Chondrocyte (in vitro differentiated cells): ENCODE measurements at regions not wholly inside any gene's neighbourhood (a gene's known extent, or its start where the extent isn't known, plus 50 kb on each side); places are given as distances from the start of the nearest gene placed in this dataset.

Experiments used
- DNase-seq: peaks from one replicate; pipeline ENCODE4 v3.0.0; 2021; ENCODE audit warnings: mixed read lengths, low spot score
- H3K27ac Mint-ChIP-seq: one replicate; pipeline ENCODE4 v1.8.0; 2021; ENCODE audit warnings: mild to moderate bottlenecking, moderate library complexity, mixed read lengths; ENCODE audit not compliant: unreplicated experiment
- H3K27me3 Mint-ChIP-seq: 2 replicates; pipeline ENCODE4 v1.8.0; 2021; ENCODE audit warnings: low read depth, mixed read lengths
- H3K36me3 Mint-ChIP-seq: 2 replicates; pipeline ENCODE4 v1.8.0; 2021; ENCODE audit warnings: low read depth, mixed read lengths
- H3K4me1 Mint-ChIP-seq: 2 replicates; pipeline ENCODE4 v1.8.0; 2021; ENCODE audit warnings: low read depth, mild to moderate bottlenecking, mixed read lengths
- H3K4me3 Mint-ChIP-seq: one replicate; pipeline ENCODE4 v1.8.0; 2021; ENCODE audit warnings: mild to moderate bottlenecking, moderate library complexity, mixed read lengths; ENCODE audit not compliant: unreplicated experiment
- H3K9me3 Mint-ChIP-seq: 2 replicates; pipeline ENCODE4 v1.8.0; 2021; ENCODE audit warnings: low read depth, mixed read lengths
- TF ChIP-seq, protein P1 (sequence below): fragments of 200-600 bp; sonication (generic); IDR thresholded peaks from 2 replicates; pipeline ENCODE4 v1.5.0; 2021; ENCODE audit warnings: antibody characterized with exemption, mild to moderate bottlenecking, moderate library complexity

DNA sequence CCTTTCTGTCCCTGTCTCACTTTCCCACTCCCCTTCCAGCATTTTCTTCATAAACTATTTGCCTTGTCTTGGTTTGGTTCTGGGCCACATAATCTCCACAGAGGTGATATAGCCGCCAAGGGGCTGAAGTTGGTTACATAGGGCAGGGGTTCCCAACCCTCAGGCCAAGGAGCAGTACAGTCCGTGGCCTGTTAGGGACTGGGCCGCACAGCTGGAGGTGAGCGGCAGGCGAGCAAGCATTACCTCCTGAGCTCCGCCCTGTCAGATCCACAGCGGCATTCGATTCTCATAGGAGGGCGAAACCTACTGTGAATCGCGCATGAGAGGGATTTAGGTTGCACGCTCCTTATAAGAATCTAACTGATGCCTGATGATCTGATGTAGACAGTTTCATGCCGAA, 80.6 kb upstream of the HIF1A start:
- Mint-ChIP-seq H3K4me3 (no peak overlapping the region), H3K4me1 (peaks cover 54% of the 10 kb centered on the region), H3K36me3 (no peaks in the 10 kb centered on the region), H3K9me3 (no peaks in the 10 kb centered on the region), H3K27ac (no peak overlapping the region), H3K27me3 (no peaks in the 10 kb centered on the region)
- no peak for DNase-seq
- TF ChIP-seq, protein P1, sequence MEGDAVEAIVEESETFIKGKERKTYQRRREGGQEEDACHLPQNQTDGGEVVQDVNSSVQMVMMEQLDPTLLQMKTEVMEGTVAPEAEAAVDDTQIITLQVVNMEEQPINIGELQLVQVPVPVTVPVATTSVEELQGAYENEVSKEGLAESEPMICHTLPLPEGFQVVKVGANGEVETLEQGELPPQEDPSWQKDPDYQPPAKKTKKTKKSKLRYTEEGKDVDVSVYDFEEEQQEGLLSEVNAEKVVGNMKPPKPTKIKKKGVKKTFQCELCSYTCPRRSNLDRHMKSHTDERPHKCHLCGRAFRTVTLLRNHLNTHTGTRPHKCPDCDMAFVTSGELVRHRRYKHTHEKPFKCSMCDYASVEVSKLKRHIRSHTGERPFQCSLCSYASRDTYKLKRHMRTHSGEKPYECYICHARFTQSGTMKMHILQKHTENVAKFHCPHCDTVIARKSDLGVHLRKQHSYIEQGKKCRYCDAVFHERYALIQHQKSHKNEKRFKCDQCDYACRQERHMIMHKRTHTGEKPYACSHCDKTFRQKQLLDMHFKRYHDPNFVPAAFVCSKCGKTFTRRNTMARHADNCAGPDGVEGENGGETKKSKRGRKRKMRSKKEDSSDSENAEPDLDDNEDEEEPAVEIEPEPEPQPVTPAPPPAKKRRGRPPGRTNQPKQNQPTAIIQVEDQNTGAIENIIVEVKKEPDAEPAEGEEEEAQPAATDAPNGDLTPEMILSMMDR: no peak

DNA sequence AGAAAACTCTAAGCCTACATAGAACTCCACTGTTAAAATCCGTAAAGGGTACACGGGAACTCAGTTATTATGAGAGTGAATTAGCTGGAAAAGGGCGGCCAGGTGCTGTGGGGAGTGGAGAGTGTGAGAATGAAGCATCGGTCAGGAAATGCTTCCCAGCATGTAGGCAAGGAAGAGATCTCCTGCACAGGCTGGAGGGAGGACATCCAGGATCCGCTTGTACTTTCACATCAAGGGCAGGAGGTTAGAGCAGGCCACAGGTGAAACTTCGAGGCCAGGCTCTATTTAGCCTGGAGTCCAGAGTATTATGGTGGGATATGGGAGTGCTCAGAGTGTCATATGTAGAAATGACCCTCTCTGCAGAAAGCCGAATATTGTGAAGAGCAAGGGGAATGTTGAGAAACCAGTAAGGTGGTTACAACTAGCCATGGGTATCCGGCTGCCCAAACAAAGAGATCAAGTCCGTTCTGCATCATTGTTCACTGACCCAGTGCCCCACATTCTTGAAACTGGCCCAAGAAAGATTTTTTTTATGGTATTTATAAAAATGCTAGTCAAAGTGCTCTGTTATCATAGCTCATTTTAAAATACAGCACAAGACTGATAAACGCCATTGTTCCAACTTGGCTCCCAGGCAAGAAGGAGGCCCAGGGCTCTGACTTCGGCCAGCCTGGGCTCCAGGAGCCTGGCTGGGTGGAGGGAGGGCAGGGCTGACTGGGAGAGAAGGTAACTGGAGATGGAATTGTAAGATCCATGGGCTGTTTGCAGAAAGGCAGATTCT, 79.4 kb upstream of the HIF1A start:
- H3K4me3 Mint-ChIP-seq: no peak overlapping the region
- no peaks in the 10 kb centered on the region for H3K9me3 Mint-ChIP-seq
- H3K36me3 Mint-ChIP-seq: no peaks in the 10 kb centered on the region
- TF ChIP-seq, protein P1: no peak
- DNase-seq: no peak
- H3K27ac Mint-ChIP-seq: peak overlapping the region; percentile 79
- H3K27me3 Mint-ChIP-seq: no peaks in the 10 kb centered on the region
- H3K4me1 Mint-ChIP-seq: peaks cover 55% of the 10 kb centered on the region

DNA sequence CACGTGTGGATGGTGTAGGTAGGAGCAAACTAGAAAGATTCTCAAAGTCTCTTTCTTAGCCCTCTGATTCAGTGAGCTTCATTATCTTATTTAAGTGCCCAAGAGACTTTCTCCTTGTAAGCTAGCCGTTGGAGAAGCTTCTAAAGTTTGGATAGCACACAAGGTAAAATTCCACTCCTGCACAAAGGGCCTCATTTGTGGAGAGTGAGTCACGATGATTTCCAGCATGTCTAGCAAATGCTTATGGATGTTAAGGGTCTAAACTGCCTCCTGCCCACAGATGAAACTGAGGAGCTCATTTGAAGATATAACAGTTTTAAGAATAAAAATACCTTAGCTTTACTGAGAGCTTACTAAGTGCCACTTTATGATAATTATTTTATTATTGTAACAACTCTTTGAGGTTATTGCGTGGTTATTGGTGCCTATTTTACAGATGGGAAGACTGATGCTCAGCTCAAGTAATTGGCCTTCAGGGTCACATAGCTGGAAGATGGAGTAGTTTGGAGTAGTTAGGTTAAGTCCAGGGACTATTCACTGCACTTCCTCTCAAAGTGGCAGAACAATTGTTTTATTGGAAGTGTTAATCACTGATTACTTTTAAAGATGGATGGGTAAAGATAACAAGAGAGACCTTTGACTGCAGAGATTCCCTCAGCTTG, 78.7 kb upstream of the HIF1A start:
- H3K27me3 Mint-ChIP-seq: no peaks in the 10 kb centered on the region
- TF ChIP-seq, protein P1: no peak
- peaks cover 54% of the 10 kb centered on the region for H3K4me1 Mint-ChIP-seq
- H3K27ac Mint-ChIP-seq: peak overlapping the region; percentile 79
- H3K36me3 Mint-ChIP-seq: no peaks in the 10 kb centered on the region
- DNase-seq: no peak
- no peak overlapping the region for H3K4me3 Mint-ChIP-seq
- H3K9me3 Mint-ChIP-seq: no peaks in the 10 kb centered on the region

DNA sequence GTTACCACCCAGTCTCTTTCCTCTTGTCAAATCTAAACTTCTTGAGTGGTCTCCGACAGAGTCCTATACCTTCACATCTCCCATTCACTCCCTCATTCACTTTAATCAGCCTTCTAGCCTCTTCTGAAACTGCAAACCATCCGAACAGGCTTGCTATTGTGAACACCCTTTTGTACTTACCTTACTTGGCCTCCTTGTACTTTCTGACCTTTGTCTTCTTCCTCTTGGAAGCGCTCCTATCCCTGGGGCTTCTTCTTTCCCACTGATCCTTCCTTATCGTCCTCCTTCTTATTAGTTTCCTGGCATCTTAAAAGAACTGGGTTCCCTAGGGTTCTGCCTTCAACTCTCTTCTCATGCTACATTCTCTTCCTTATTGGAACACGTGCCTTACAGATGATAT, 76.9 kb upstream of the HIF1A start:
- Mint-ChIP-seq H3K36me3 (no peaks in the 10 kb centered on the region), H3K27me3 (no peaks in the 10 kb centered on the region), H3K4me3 (no peak overlapping the region), H3K4me1 (peaks cover 39% of the 10 kb centered on the region), H3K9me3 (no peaks in the 10 kb centered on the region), H3K27ac (no peak overlapping the region)
- DNase-seq: no peak
- TF ChIP-seq, protein P1: no peak

DNA sequence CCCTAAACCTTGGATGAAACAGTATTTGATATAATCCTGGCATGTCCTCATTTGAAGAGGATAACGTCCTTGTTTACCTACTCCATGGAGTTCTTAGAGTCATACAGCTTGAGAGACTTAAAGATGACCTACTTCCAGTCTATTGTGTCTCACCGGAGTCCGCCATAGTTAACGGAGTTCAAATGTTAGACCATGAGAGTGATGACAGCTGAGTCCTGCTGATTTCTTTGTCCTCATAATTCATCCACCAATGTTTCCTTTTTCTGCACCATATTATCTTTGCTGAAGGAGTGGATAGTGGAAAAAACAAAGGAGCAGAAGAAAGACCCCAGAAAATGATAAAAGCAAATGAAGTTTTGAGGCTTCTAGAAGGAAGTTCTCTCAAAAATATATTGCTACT, 75.8 kb upstream of the HIF1A start:
- no peaks in the 10 kb centered on the region for H3K27me3 Mint-ChIP-seq
- no peaks in the 10 kb centered on the region for H3K36me3 Mint-ChIP-seq
- no peak for DNase-seq
- no peak overlapping the region for H3K27ac Mint-ChIP-seq
- H3K4me1 Mint-ChIP-seq: peaks cover 42% of the 10 kb centered on the region
- TF ChIP-seq, protein P1: no peak
- no peaks in the 10 kb centered on the region for H3K9me3 Mint-ChIP-seq
- no peak overlapping the region for H3K4me3 Mint-ChIP-seq
